ENCODE measurements at regions not wholly inside any gene's neighbourhood (a gene's known extent, or its start where the extent isn't known, plus 50 kb on each side); places are given as distances from the start of the nearest gene placed in this dataset.

GRCh38 chr2:235305678-235306077, 188.2 kb upstream of the AGAP1 start:
- Histone ChIP-seq H3K9me3 (no peaks in the 10 kb centered on the region), H3K4me1 (no peaks in the 10 kb centered on the region), H3K4me3 (no peak overlapping the region), H3K36me3 (ENCODE audit: low read depth, missing control alignments) (no peaks in the 10 kb centered on the region), H3K27ac (no peak overlapping the region), H3K27me3 (no peaks in the 10 kb centered on the region)
- intact Hi-C loops (cut with DNase I; ENCODE audit: low total_unique reads), result no loop called here
- TF ChIP-seq POLR2A (IDR thresholded peaks at IDR 0.05) (no peak), CTCF (IDR thresholded peaks at IDR 0.05) (no peak)
- WGBS, 2 donors, result 88 to 96% methylated on average over 6 of the region's 6 CpGs
- DNase-seq, result no peak

- Histone ChIP-seq H3K27me3 (no peaks in the 10 kb centered on the region), H3K4me3 (no peak overlapping the region), H3K9me3 (no peaks in the 10 kb centered on the region), H3K27ac (no peak overlapping the region), H3K36me3 (ENCODE audit: low read depth, missing control alignments) (no peaks in the 10 kb centered on the region), H3K4me1 (no peaks in the 10 kb centered on the region)
- TF ChIP-seq POLR2A (IDR thresholded peaks at IDR 0.05) (no peak), CTCF (IDR thresholded peaks at IDR 0.05) (no peak)
- intact Hi-C loops (cut with DNase I; ENCODE audit: low total_unique reads), result no loop called here
- 90 to 96% methylated on average over 4 of the region's 4 CpGs for WGBS, 2 donors
- no peak for DNase-seq
Measured at GRCh38 chr2:235311044-235311443, 182.8 kb upstream of the AGAP1 start.

DNA sequence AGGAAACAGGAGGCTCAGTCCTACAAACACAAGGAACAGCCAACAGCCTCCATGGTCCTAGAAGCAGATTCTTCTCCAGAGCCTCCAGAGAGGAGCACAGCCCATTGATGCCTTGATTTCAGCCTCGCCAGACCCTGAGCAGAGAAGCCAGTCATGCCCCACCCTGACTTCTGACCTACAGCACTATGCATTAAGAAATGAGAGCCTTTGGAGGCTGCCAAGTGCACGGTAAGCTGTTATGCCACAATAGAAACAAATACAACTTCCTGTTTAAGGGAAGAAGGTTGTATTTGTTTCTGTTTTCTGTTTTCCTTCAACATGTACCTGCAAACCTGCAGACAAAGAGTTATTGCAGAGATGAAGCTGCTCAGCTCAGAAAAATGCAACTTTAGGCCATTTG, 181.3 kb upstream of the AGAP1 start:
- Histone ChIP-seq H3K4me1 (no peaks in the 10 kb centered on the region), H3K27ac (no peak overlapping the region), H3K4me3 (no peak overlapping the region), H3K27me3 (no peaks in the 10 kb centered on the region), H3K9me3 (no peaks in the 10 kb centered on the region), H3K36me3 (ENCODE audit: low read depth, missing control alignments) (no peaks in the 10 kb centered on the region)
- TF ChIP-seq CTCF (IDR thresholded peaks at IDR 0.05) (no peak), POLR2A (IDR thresholded peaks at IDR 0.05) (no peak)
- 75 to 81% methylated on average over 2 of the region's 2 CpGs for WGBS, 2 donors
- intact Hi-C loops (cut with DNase I; ENCODE audit: low total_unique reads), result no loop called here
- DNase-seq, result no peak

- Histone ChIP-seq H3K27ac (no peak overlapping the region), H3K4me1 (no peaks in the 10 kb centered on the region), H3K27me3 (no peaks in the 10 kb centered on the region), H3K36me3 (ENCODE audit: low read depth, missing control alignments) (no peaks in the 10 kb centered on the region), H3K9me3 (no peaks in the 10 kb centered on the region), H3K4me3 (no peak overlapping the region)
- DNase-seq, result no peak
- intact Hi-C loops (cut with DNase I; ENCODE audit: low total_unique reads), result no loop called here
- TF ChIP-seq CTCF (IDR thresholded peaks at IDR 0.05) (no peak), POLR2A (IDR thresholded peaks at IDR 0.05) (no peak)
- 63 to 72% methylated on average over 4 to 11 of the region's 11 CpGs for WGBS, 2 donors
Measured at GRCh38 chr2:235314371-235314930, 179.4 kb upstream of the AGAP1 start.

DNA sequence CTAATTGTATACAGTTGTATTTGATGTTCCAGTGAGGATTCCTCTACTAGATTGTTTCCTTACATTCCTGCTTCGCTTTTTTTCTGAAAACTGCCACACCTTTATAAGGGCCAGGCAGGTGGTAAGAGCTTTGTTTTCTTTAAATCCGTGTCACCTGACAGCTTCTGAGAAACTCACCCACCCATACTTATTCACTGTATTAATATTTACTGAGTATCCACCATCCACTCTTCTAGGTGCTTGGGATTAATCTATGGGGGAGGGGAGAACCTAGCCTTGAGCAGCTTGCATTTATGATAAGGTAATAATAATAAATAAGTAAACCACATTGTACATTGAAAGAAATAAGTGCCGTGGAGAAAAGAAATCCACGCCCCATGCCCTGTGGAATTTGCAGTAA, 174.7 kb upstream of the AGAP1 start:
- intact Hi-C loops (cut with DNase I; ENCODE audit: low total_unique reads), result no loop called here
- TF ChIP-seq CTCF (IDR thresholded peaks at IDR 0.05) (no peak), POLR2A (IDR thresholded peaks at IDR 0.05) (no peak)
- Histone ChIP-seq H3K4me3 (no peak overlapping the region), H3K9me3 (no peaks in the 10 kb centered on the region), H3K27ac (no peak overlapping the region), H3K36me3 (ENCODE audit: low read depth, missing control alignments) (no peaks in the 10 kb centered on the region), H3K4me1 (no peaks in the 10 kb centered on the region), H3K27me3 (no peaks in the 10 kb centered on the region)
- DNase-seq, result no peak
- 74 to 81% methylated on average over 4 of the region's 4 CpGs for WGBS, 2 donors

All from testis (tissue), 2 donors.